Osteoblast (primary cell): ENCODE measurements at regions not wholly inside any gene's neighbourhood (a gene's known extent, or its start where the extent isn't known, plus 50 kb on each side); places are given as distances from the start of the nearest gene placed in this dataset.

Experiments used
- DNase-seq: peaks from one replicate; pipeline ENCODE4 v3.0.0; 2011; ENCODE audit warnings: low spot score, mixed read lengths; ENCODE audit not compliant: insufficient read length; ENCODE audit errors: missing footprints
- H2AFZ ChIP-seq: 2 replicates; pipeline ENCODE4 v1.6.0; 2011; ENCODE audit warnings: mild to moderate bottlenecking, low read length
- H3K27ac ChIP-seq: 2 replicates; pipeline ENCODE4 v1.5.1; 2011; ENCODE audit warnings: mild to moderate bottlenecking, low read depth, low read length, moderate library complexity
- H3K27me3 ChIP-seq: 2 replicates; pipeline ENCODE4 v1.6.0; 2012; ENCODE audit warnings: mild to moderate bottlenecking, control low read depth, inconsistent platforms, low read length, moderate library complexity; ENCODE audit not compliant: insufficient read depth
- H3K36me3 ChIP-seq: 2 replicates; pipeline ENCODE4 v1.5.1; 2011; ENCODE audit warnings: mild to moderate bottlenecking, low read length, control low read depth, moderate library complexity; ENCODE audit not compliant: insufficient read depth
- H3K4me1 ChIP-seq: 2 replicates; pipeline ENCODE4 v1.5.1; 2011; ENCODE audit warnings: mild to moderate bottlenecking, low read length, control low read depth, moderate library complexity; ENCODE audit not compliant: insufficient read depth
- H3K4me2 ChIP-seq: 2 replicates; pipeline ENCODE4 v1.6.0; 2011; ENCODE audit warnings: mild to moderate bottlenecking, low read length; ENCODE audit not compliant: insufficient read depth
- H3K4me3 ChIP-seq: fragments of 200-600 bp; sonication (generic); 3 replicates; pipeline ENCODE4 v1.5.1; 2012; ENCODE audit warnings: mild to moderate bottlenecking, low read length, inconsistent platforms; ENCODE audit not compliant: insufficient read depth
- H3K79me2 ChIP-seq: 2 replicates; pipeline ENCODE4 v1.6.0; 2012; ENCODE audit warnings: mild to moderate bottlenecking, low read length, control low read depth, inconsistent platforms; ENCODE audit not compliant: insufficient read depth
- H3K9me3 ChIP-seq: 2 replicates; pipeline ENCODE4 v1.5.1; 2011; ENCODE audit warnings: low read depth, low read length, control low read depth
- H4K20me1 ChIP-seq: 2 replicates; pipeline ENCODE4 v1.6.0; 2012; ENCODE audit warnings: mild to moderate bottlenecking, low read length, control low read depth; ENCODE audit not compliant: insufficient read depth
- CTCF ChIP-seq: IDR thresholded peaks from 2 replicates; pipeline ENCODE4 v1.5.1; 2011; ENCODE audit warnings: mild to moderate bottlenecking, low read depth, low read length, moderate library complexity; ENCODE audit errors: extremely low read depth

GRCh38 chr9:80521151-80521550, 949.4 kb downstream of the TLE4 start:
- Histone ChIP-seq H3K36me3 (no peaks in the 10 kb centered on the region), H3K27ac (no peak overlapping the region), H3K4me3 (no peak overlapping the region), H3K4me2 (no peak overlapping the region), H3K4me1 (no peaks in the 10 kb centered on the region), H3K9me3 (no peaks in the 10 kb centered on the region), H3K27me3 (no peaks in the 10 kb centered on the region), H2AFZ (no peak overlapping the region), H3K79me2 (no peaks in the 10 kb centered on the region), H4K20me1 (no peaks in the 10 kb centered on the region)
- DNase-seq, result no peak
- TF ChIP-seq CTCF, result no peak

- no peak for TF ChIP-seq CTCF
- Histone ChIP-seq H3K4me3 (no peak overlapping the region), H3K79me2 (no peaks in the 10 kb centered on the region), H2AFZ (no peak overlapping the region), H3K36me3 (no peaks in the 10 kb centered on the region), H3K4me1 (no peaks in the 10 kb centered on the region), H3K9me3 (no peaks in the 10 kb centered on the region), H3K27ac (no peak overlapping the region), H4K20me1 (no peaks in the 10 kb centered on the region), H3K4me2 (no peak overlapping the region), H3K27me3 (no peaks in the 10 kb centered on the region)
- no peak for DNase-seq
These were observed 948.5 kb downstream of the TLE4 start for GRCh38 chr9:80520231-80520630.

GRCh38 chr9:80518441-80518840, 946.7 kb downstream of the TLE4 start:
- Histone ChIP-seq H3K27ac (no peak overlapping the region), H3K4me1 (no peaks in the 10 kb centered on the region), H3K4me2 (no peak overlapping the region), H3K4me3 (no peak overlapping the region), H3K9me3 (no peaks in the 10 kb centered on the region), H3K36me3 (no peaks in the 10 kb centered on the region), H3K79me2 (no peaks in the 10 kb centered on the region), H4K20me1 (no peaks in the 10 kb centered on the region), H3K27me3 (no peaks in the 10 kb centered on the region), H2AFZ (no peak overlapping the region)
- TF ChIP-seq CTCF, result no peak
- no peak for DNase-seq

GRCh38 chr9:80516679-80517078, 944.9 kb downstream of the TLE4 start:
- Histone ChIP-seq H3K27me3 (no peaks in the 10 kb centered on the region), H3K36me3 (no peaks in the 10 kb centered on the region), H3K79me2 (no peaks in the 10 kb centered on the region), H3K27ac (no peak overlapping the region), H3K9me3 (no peaks in the 10 kb centered on the region), H3K4me3 (no peak overlapping the region), H3K4me1 (no peaks in the 10 kb centered on the region), H4K20me1 (no peaks in the 10 kb centered on the region), H2AFZ (no peak overlapping the region), H3K4me2 (no peak overlapping the region)
- TF ChIP-seq CTCF, result no peak
- DNase-seq, result no peak
